ENCODE measurements at regions not wholly inside any gene's neighbourhood (a gene's known extent, or its start where the extent isn't known, plus 50 kb on each side); places are given as distances from the start of the nearest gene placed in this dataset.
"Not testable (repeated sequence)": the region's sequence is repeated elsewhere in the genome, so short reads cannot be mapped to it uniquely, and the experiment has no call there.

- Histone ChIP-seq H3K4me1 (ENCODE audit: insufficient read depth, low read length) (no peaks in the 10 kb centered on the region), H3K9ac (ENCODE audit: low read depth, low read length) (no peak overlapping the region), H3K27ac (ENCODE audit: low read length) (no peak overlapping the region)
Observed at GRCh38 chrX:1853447-1853846, 238.6 kb downstream of the ASMT start.

GRCh38 chrX:1853916-1854315, 239.1 kb downstream of the ASMT start:
- Histone ChIP-seq H3K36me3 (ENCODE audit: insufficient read depth, low read depth, low read length) (no peaks in the 10 kb centered on the region), H3K27me3 (ENCODE audit: insufficient read depth, low read length) (no peaks in the 10 kb centered on the region), H3K9me3 (ENCODE audit: insufficient read depth, low read depth, low read length) (no peaks in the 10 kb centered on the region), H3K9ac (ENCODE audit: low read depth, low read length) (no peak overlapping the region), H3K27ac (ENCODE audit: low read length) (no peak overlapping the region), H3K4me1 (ENCODE audit: insufficient read depth, low read length) (no peaks in the 10 kb centered on the region), H3K4me3 (ENCODE audit: low read length) (no peak overlapping the region)

More at GRCh38 chrX:1853447-1853846, 238.6 kb downstream of the ASMT start:
- Histone ChIP-seq H3K36me3 (ENCODE audit: insufficient read depth, low read depth, low read length) (no peaks in the 10 kb centered on the region), H3K27me3 (ENCODE audit: insufficient read depth, low read length) (no peaks in the 10 kb centered on the region), H3K9me3 (ENCODE audit: insufficient read depth, low read depth, low read length) (no peaks in the 10 kb centered on the region), H3K4me3 (ENCODE audit: low read length) (no peak overlapping the region)

- H3K27ac ChIP-seq (ENCODE audit: low read length); H3K27me3 ChIP-seq (ENCODE audit: insufficient read depth, low read length); H3K4me1 ChIP-seq (ENCODE audit: insufficient read depth, low read length); H3K9me3 ChIP-seq (ENCODE audit: insufficient read depth, low read depth, low read length); H3K9ac ChIP-seq (ENCODE audit: low read depth, low read length); H3K36me3 ChIP-seq (ENCODE audit: insufficient read depth, low read depth, low read length); H3K4me3 ChIP-seq (ENCODE audit: low read length): not testable (repeated sequence)
Observed at GRCh38 chrX:1854861-1855260, 240.0 kb downstream of the ASMT start.

- H3K9ac ChIP-seq (ENCODE audit: low read depth, low read length); H3K9me3 ChIP-seq (ENCODE audit: insufficient read depth, low read depth, low read length); H3K4me3 ChIP-seq (ENCODE audit: low read length); H3K36me3 ChIP-seq (ENCODE audit: insufficient read depth, low read depth, low read length); H3K4me1 ChIP-seq (ENCODE audit: insufficient read depth, low read length); H3K27ac ChIP-seq (ENCODE audit: low read length); H3K27me3 ChIP-seq (ENCODE audit: insufficient read depth, low read length): not testable (repeated sequence)
Observed at GRCh38 chrX:1859266-1859665, 244.4 kb downstream of the ASMT start.

GRCh38 chrX:1860936-1861594, 246.2 kb downstream of the ASMT start:
- no peak overlapping the region for H3K27ac ChIP-seq (ENCODE audit: low read length)
- H3K9ac ChIP-seq (ENCODE audit: low read depth, low read length): no peak overlapping the region
- H3K4me3 ChIP-seq (ENCODE audit: low read length): no peak overlapping the region
- no peaks in the 10 kb centered on the region for H3K4me1 ChIP-seq (ENCODE audit: insufficient read depth, low read length)
- no peaks in the 10 kb centered on the region for H3K9me3 ChIP-seq (ENCODE audit: insufficient read depth, low read depth, low read length)
- H3K36me3 ChIP-seq (ENCODE audit: insufficient read depth, low read depth, low read length): no peaks in the 10 kb centered on the region
- no peaks in the 10 kb centered on the region for H3K27me3 ChIP-seq (ENCODE audit: insufficient read depth, low read length)

GRCh38 chrX:1863995-1864394, 249.1 kb downstream of the ASMT start:
- H3K27ac ChIP-seq (ENCODE audit: low read length); H3K4me1 ChIP-seq (ENCODE audit: insufficient read depth, low read length); H3K36me3 ChIP-seq (ENCODE audit: insufficient read depth, low read depth, low read length); H3K9ac ChIP-seq (ENCODE audit: low read depth, low read length); H3K4me3 ChIP-seq (ENCODE audit: low read length); H3K27me3 ChIP-seq (ENCODE audit: insufficient read depth, low read length); H3K9me3 ChIP-seq (ENCODE audit: insufficient read depth, low read depth, low read length): not testable (repeated sequence)

GRCh38 chrX:1870421-1870820, 255.6 kb downstream of the ASMT start:
- no peak overlapping the region for H3K4me3 ChIP-seq (ENCODE audit: low read length)
- no peaks in the 10 kb centered on the region for H3K27me3 ChIP-seq (ENCODE audit: insufficient read depth, low read length)
- H3K9me3 ChIP-seq (ENCODE audit: insufficient read depth, low read depth, low read length): no peaks in the 10 kb centered on the region
- H3K4me1 ChIP-seq (ENCODE audit: insufficient read depth, low read length): no peaks in the 10 kb centered on the region
- no peak overlapping the region for H3K9ac ChIP-seq (ENCODE audit: low read depth, low read length)
- H3K27ac ChIP-seq (ENCODE audit: low read length): no peak overlapping the region
- H3K36me3 ChIP-seq (ENCODE audit: insufficient read depth, low read depth, low read length): no peaks in the 10 kb centered on the region

- no peak overlapping the region for H3K9ac ChIP-seq (ENCODE audit: low read depth, low read length)
- H3K27me3 ChIP-seq (ENCODE audit: insufficient read depth, low read length): no peaks in the 10 kb centered on the region
- no peak overlapping the region for H3K4me3 ChIP-seq (ENCODE audit: low read length)
- H3K36me3 ChIP-seq (ENCODE audit: insufficient read depth, low read depth, low read length): no peaks in the 10 kb centered on the region
- no peak overlapping the region for H3K27ac ChIP-seq (ENCODE audit: low read length)
- no peaks in the 10 kb centered on the region for H3K9me3 ChIP-seq (ENCODE audit: insufficient read depth, low read depth, low read length)
- H3K4me1 ChIP-seq (ENCODE audit: insufficient read depth, low read length): no peaks in the 10 kb centered on the region
Observed at GRCh38 chrX:1871887-1872286, 257.0 kb downstream of the ASMT start.

GRCh38 chrX:1873671-1874070, 258.8 kb downstream of the ASMT start:
- Histone ChIP-seq H3K4me1 (ENCODE audit: insufficient read depth, low read length) (no peaks in the 10 kb centered on the region), H3K9ac (ENCODE audit: low read depth, low read length) (no peak overlapping the region), H3K9me3 (ENCODE audit: insufficient read depth, low read depth, low read length) (no peaks in the 10 kb centered on the region), H3K27me3 (ENCODE audit: insufficient read depth, low read length) (no peaks in the 10 kb centered on the region), H3K4me3 (ENCODE audit: low read length) (no peak overlapping the region), H3K27ac (ENCODE audit: low read length) (no peak overlapping the region), H3K36me3 (ENCODE audit: insufficient read depth, low read depth, low read length) (no peaks in the 10 kb centered on the region)

- Histone ChIP-seq H3K9me3 (ENCODE audit: insufficient read depth, low read depth, low read length) (no peaks in the 10 kb centered on the region), H3K4me1 (ENCODE audit: insufficient read depth, low read length) (no peaks in the 10 kb centered on the region), H3K4me3 (ENCODE audit: low read length) (no peak overlapping the region), H3K9ac (ENCODE audit: low read depth, low read length) (no peak overlapping the region), H3K36me3 (ENCODE audit: insufficient read depth, low read depth, low read length) (no peaks in the 10 kb centered on the region), H3K27ac (ENCODE audit: low read length) (no peak overlapping the region), H3K27me3 (ENCODE audit: insufficient read depth, low read length) (no peaks in the 10 kb centered on the region)
Observed at GRCh38 chrX:1874416-1874815, 259.6 kb downstream of the ASMT start.

- Histone ChIP-seq H3K4me3 (ENCODE audit: low read length) (no peak overlapping the region), H3K9me3 (ENCODE audit: insufficient read depth, low read depth, low read length) (no peaks in the 10 kb centered on the region), H3K36me3 (ENCODE audit: insufficient read depth, low read depth, low read length) (no peaks in the 10 kb centered on the region), H3K27me3 (ENCODE audit: insufficient read depth, low read length) (no peaks in the 10 kb centered on the region), H3K4me1 (ENCODE audit: insufficient read depth, low read length) (no peaks in the 10 kb centered on the region), H3K27ac (ENCODE audit: low read length) (no peak overlapping the region), H3K9ac (ENCODE audit: low read depth, low read length) (no peak overlapping the region)
Observed at GRCh38 chrX:1874899-1875298, 260.0 kb downstream of the ASMT start.

GRCh38 chrX:1876041-1876440, 261.2 kb downstream of the ASMT start:
- no peaks in the 10 kb centered on the region for H3K27me3 ChIP-seq (ENCODE audit: insufficient read depth, low read length)
- no peaks in the 10 kb centered on the region for H3K4me1 ChIP-seq (ENCODE audit: insufficient read depth, low read length)
- no peaks in the 10 kb centered on the region for H3K36me3 ChIP-seq (ENCODE audit: insufficient read depth, low read depth, low read length)
- no peak overlapping the region for H3K27ac ChIP-seq (ENCODE audit: low read length)
- H3K9me3 ChIP-seq (ENCODE audit: insufficient read depth, low read depth, low read length): no peaks in the 10 kb centered on the region
- no peak overlapping the region for H3K4me3 ChIP-seq (ENCODE audit: low read length)
- no peak overlapping the region for H3K9ac ChIP-seq (ENCODE audit: low read depth, low read length)

Measured in iPS-20b (cell line).